GM20431 (cell line): ENCODE measurements at regions not wholly inside any gene's neighbourhood (a gene's known extent, or its start where the extent isn't known, plus 50 kb on each side); places are given as distances from the start of the nearest gene placed in this dataset.
"Not testable (repeated sequence)": the region's sequence is repeated elsewhere in the genome, so short reads cannot be mapped to it uniquely, and the experiment has no call there.

Experiments
- in situ Hi-C: fragments of 300-500 bp; cut with MseI, MboI; formaldehyde crosslinking; loops from one replicate; pipeline ENCODE4 v1.15.0; 2020; ENCODE audit warnings: low sequenced_read_pairs; ENCODE audit not compliant: unreplicated experiment

GRCh38 chr10:70987396-70988130, 99.2 kb upstream of the PCBD1 start:
- in situ Hi-C loops: no loop called here

- in situ Hi-C loops: not testable (repeated sequence)
Observed at GRCh38 chr10:70990156-70990555, 101.8 kb upstream of the PCBD1 start.

GRCh38 chr10:70990681-70991080, 102.3 kb upstream of the PCBD1 start:
- in situ Hi-C loops: no loop called here

GRCh38 chr10:70991140-70992124, 103.1 kb upstream of the PCBD1 start:
- in situ Hi-C loops: no loop called here

- in situ Hi-C loops: no loop called here
Observed at GRCh38 chr10:70992436-70992835, 104.1 kb upstream of the PCBD1 start.

GRCh38 chr10:70993051-70993450, 104.7 kb upstream of the PCBD1 start:
- in situ Hi-C loops: no loop called here

GRCh38 chr10:70996549-70996948, 108.2 kb upstream of the PCBD1 start:
- in situ Hi-C loops: no loop called here

GRCh38 chr10:70997236-70997635, 108.9 kb upstream of the PCBD1 start:
- in situ Hi-C loops: no loop called here

GRCh38 chr10:70998086-70998485, 109.7 kb upstream of the PCBD1 start:
- in situ Hi-C loops: no loop called here

GRCh38 chr10:71001470-71001869, 113.1 kb upstream of the PCBD1 start:
- in situ Hi-C loops: no loop called here

- in situ Hi-C loops: no loop called here
Observed at GRCh38 chr10:71004176-71005075, 116.1 kb upstream of the PCBD1 start.

GRCh38 chr10:71005337-71006305, 117.3 kb upstream of the PCBD1 start:
- in situ Hi-C loops: no loop called here

- in situ Hi-C loops: no loop called here
Observed at GRCh38 chr10:71006506-71006905, 118.1 kb upstream of the PCBD1 start.

- in situ Hi-C loops: no loop called here
Observed at GRCh38 chr10:71007516-71007915, 119.2 kb upstream of the PCBD1 start.

GRCh38 chr10:71008150-71008549, 119.8 kb upstream of the PCBD1 start:
- in situ Hi-C loops: no loop called here

GRCh38 chr10:71009126-71009525, 120.8 kb upstream of the PCBD1 start:
- in situ Hi-C loops: no loop called here

- in situ Hi-C loops: no loop called here
Observed at GRCh38 chr10:71010730-71011129, 122.4 kb upstream of the PCBD1 start.

- in situ Hi-C loops: no loop called here
Observed at GRCh38 chr10:71011141-71011540, 122.8 kb upstream of the PCBD1 start.
